K562 (cell line): ENCODE measurements at regions not wholly inside any gene's neighbourhood (a gene's known extent, or its start where the extent isn't known, plus 50 kb on each side); places are given as distances from the start of the nearest gene placed in this dataset.

Source experiments
- ATAC-seq: fragments of 200-7000 bp; cut with Tn5 transposase; 3 replicates; pipeline ENCODE4 v1.9.1; 2020; ENCODE audit warnings: moderate library complexity
- BruUV-seq: library from RNA; stranded (reverse); fragments of 400-500 nt; replicated peaks from 2 replicates; lab custom pipeline; 2021; lab: Mats Ljungman, UMichigan
- CTCF ChIA-PET: fragments of 300-600 bp; formaldehyde crosslinking; extraction: SDS; loops from one replicate; lab custom pipeline; 2021; ENCODE audit warnings: low intra/inter-chr PET ratio; lab: Yijun Ruan, JAX
- POLR2A ChIA-PET: fragments of 300-600, 350-650 bp; sonication (Branson Sonifier 250); formaldehyde crosslinking; extraction: SDS; loops from one replicate; lab custom pipeline; 2021; ENCODE audit warnings: antibody characterized with exemption, inconsistent platforms; lab: Yijun Ruan, JAX
- DNase-seq, 4 experiments: peaks; one replicate each; pipeline versions ENCODE4 v3.0.0 to v3.0.0-alpha.2; 2011 to 2018; ENCODE audit warnings: low spot score in 3 of 4, mixed read lengths in 3 of 4; ENCODE audit errors: extremely low read depth in 1 of 4
- FAIRE-seq: peaks from 2 replicates; lab custom pipeline; 2011; peaks lifted over from hg19 to GRCh38; lab: Jason Lieb, UNC
- H2AFZ ChIP-seq: 2 replicates; pipeline ENCODE4 v1.6.0; 2011; ENCODE audit warnings: low read depth, low read length, control low read depth, inconsistent platforms
- H3K27ac ChIP-seq: fragments of 200-600 bp; 3 replicates; pipeline ENCODE4 v1.8.0; 2011; ENCODE audit warnings: low read depth, mild to moderate bottlenecking, control low read depth, inconsistent platforms, low read length, moderate library complexity, mixed read lengths; ENCODE audit errors: extremely low read depth
- H3K27me3 ChIP-seq, 2 experiments: fragments of 300-600 bp in 1 of 2; 2 replicates in 1 of 2; 3 replicates in 1 of 2; pipeline versions ENCODE4 v1.6.0 to v1.8.0; 2011; ENCODE audit warnings: inconsistent platforms in 2 of 2, low read length in 2 of 2, mild to moderate bottlenecking in 1 of 2, mixed read lengths in 1 of 2, moderate library complexity in 1 of 2; ENCODE audit not compliant: control insufficient read depth in 2 of 2, insufficient read depth in 2 of 2
- H3K36me3 ChIP-seq: fragments of 300-600 bp; 3 replicates; pipeline ENCODE4 v1.8.0; 2011; ENCODE audit warnings: mild to moderate bottlenecking, low read length, inconsistent platforms; ENCODE audit not compliant: control insufficient read depth, insufficient read depth
- H3K4me1 ChIP-seq, 2 experiments: fragments of 200-600 bp in 1 of 2; replicated peaks in 1 of 2; 2 replicates in 1 of 2; 3 replicates in 1 of 2; pipeline versions ENCODE4 v1.5.1 to v1.8.0; 2011; ENCODE audit warnings: inconsistent platforms in 2 of 2, low read length in 2 of 2, mild to moderate bottlenecking in 1 of 2, mixed read lengths in 1 of 2, moderate library complexity in 1 of 2; ENCODE audit not compliant: control insufficient read depth in 2 of 2, insufficient read depth in 2 of 2
- H3K4me2 ChIP-seq: 2 replicates; pipeline ENCODE4 v1.6.1; 2011; ENCODE audit warnings: low read length, control low read depth, inconsistent platforms, mixed read lengths; ENCODE audit not compliant: insufficient read depth
- H3K4me3 ChIP-seq: fragments of 200-600 bp; sonication (generic), shearing (Covaris generic); 2 replicates; pipeline ENCODE4 v1.5.1; 2016; ENCODE audit warnings: control low read depth, inconsistent platforms
- H3K79me2 ChIP-seq: fragments of 200-600 bp; 3 replicates; pipeline ENCODE4 v1.8.0; 2011; ENCODE audit warnings: low read length, inconsistent platforms; ENCODE audit not compliant: control insufficient read depth, insufficient read depth
- H3K9ac ChIP-seq, 2 experiments: 2 replicates each; pipeline versions ENCODE4 v1.6.0 to v1.6.1; 2011; ENCODE audit warnings: low read depth in 2 of 2, low read length in 2 of 2, control low read depth in 1 of 2, inconsistent platforms in 1 of 2, mild to moderate bottlenecking in 1 of 2, mixed read lengths in 1 of 2; ENCODE audit not compliant: insufficient read depth in 1 of 2
- H3K9me1 ChIP-seq: one replicate; pipeline ENCODE4 v1.6.0; 2011; ENCODE audit warnings: inconsistent platforms, mild to moderate bottlenecking, low read length, moderate library complexity; ENCODE audit not compliant: control insufficient read depth, insufficient read depth
- H3K9me3 ChIP-seq: replicated peaks from 2 replicates; pipeline ENCODE4 v1.5.1; 2011; ENCODE audit warnings: low read depth, low read length, inconsistent platforms; ENCODE audit not compliant: control insufficient read depth, insufficient read depth
- H4K20me1 ChIP-seq: replicated peaks from 2 replicates; pipeline ENCODE4 v1.6.1; 2011; ENCODE audit warnings: low read length, inconsistent platforms, mixed read lengths; ENCODE audit not compliant: control insufficient read depth, insufficient read depth
- ATF4 ChIP-seq: fragments of 450-650 bp; formaldehyde crosslinking; IDR thresholded peaks from 2 replicates; pipeline ENCODE4 v1.4.0; 2022; ENCODE audit warnings: mild to moderate bottlenecking, moderate library complexity
- BCOR ChIP-seq: fragments of 450-650 bp; IDR thresholded peaks from 2 replicates; pipeline ENCODE4 v1.6.1; 2016
- CBX1 ChIP-seq: sonication (generic); IDR thresholded peaks from 2 replicates; pipeline ENCODE4 v1.6.1; 2016; ENCODE audit warnings: antibody characterized with exemption, low read depth, mild to moderate bottlenecking
- FIP1L1 ChIP-seq: fragments of 200-400 bp; formaldehyde crosslinking; IDR thresholded peaks from 2 replicates; pipeline ENCODE4 v1.6.1; 2018; ENCODE audit warnings: mild to moderate bottlenecking, low read depth, low read length; ENCODE audit not compliant: poor library complexity, severe bottlenecking
- FOXJ3 ChIP-seq: sonication (generic); formaldehyde crosslinking; IDR thresholded peaks from 2 replicates; pipeline ENCODE4 v1.4.0; 2020; ENCODE audit warnings: mild to moderate bottlenecking, missing genetic modification reagents
- KDM1A ChIP-seq, 2 experiments: fragments of 450-650 bp; IDR thresholded peaks; 2 replicates each; pipeline ENCODE4 v1.6.1; 2016; ENCODE audit warnings: mild to moderate bottlenecking in 2 of 2
- RBM25 ChIP-seq: fragments of 200-400 bp; formaldehyde crosslinking; IDR thresholded peaks from 2 replicates; pipeline ENCODE4 v1.6.1; 2018; ENCODE audit warnings: low read length, low read depth, moderate library complexity; ENCODE audit not compliant: severe bottlenecking
- ZFP36 ChIP-seq: fragments of 150-350 bp; IDR thresholded peaks from 2 replicates; pipeline ENCODE4 v1.6.1; 2018; ENCODE audit warnings: low read length, low read depth; ENCODE audit not compliant: partially characterized antibody
- ZNF175 ChIP-seq: fragments of 200-800 bp; sonication (Bioruptor generic); IDR thresholded peaks from 2 replicates; pipeline ENCODE4 v1.6.1; 2016; ENCODE audit warnings: low read depth, mild to moderate bottlenecking, missing genetic modification characterization, missing compliant biosample characterization
- WGBS: fragments of 100-300 bp; shearing (Covaris generic); methylation state at CpG from one replicate; pipeline ENCODE4 v1.1.6; 2016; ENCODE audit warnings: low coverage, mixed read lengths; ENCODE audit not compliant: insufficient coverage; ENCODE audit errors: missing lambda C conversion rate; 5-methylcytosine and 5-hydroxymethylcytosine counted together
- in situ Hi-C: fragments of 300-500 bp; cut with MboI; formaldehyde crosslinking; loops from 4 replicates; pipeline ENCODE4 v1.15.0; 2018; ENCODE audit warnings: inconsistent platforms, mixed read lengths
- intact Hi-C: fragments of 100-400 bp; cut with micrococcal nuclease; formaldehyde crosslinking; loops from 2 replicates; pipeline ENCODE4 v1.14.2; 2022

DNA sequence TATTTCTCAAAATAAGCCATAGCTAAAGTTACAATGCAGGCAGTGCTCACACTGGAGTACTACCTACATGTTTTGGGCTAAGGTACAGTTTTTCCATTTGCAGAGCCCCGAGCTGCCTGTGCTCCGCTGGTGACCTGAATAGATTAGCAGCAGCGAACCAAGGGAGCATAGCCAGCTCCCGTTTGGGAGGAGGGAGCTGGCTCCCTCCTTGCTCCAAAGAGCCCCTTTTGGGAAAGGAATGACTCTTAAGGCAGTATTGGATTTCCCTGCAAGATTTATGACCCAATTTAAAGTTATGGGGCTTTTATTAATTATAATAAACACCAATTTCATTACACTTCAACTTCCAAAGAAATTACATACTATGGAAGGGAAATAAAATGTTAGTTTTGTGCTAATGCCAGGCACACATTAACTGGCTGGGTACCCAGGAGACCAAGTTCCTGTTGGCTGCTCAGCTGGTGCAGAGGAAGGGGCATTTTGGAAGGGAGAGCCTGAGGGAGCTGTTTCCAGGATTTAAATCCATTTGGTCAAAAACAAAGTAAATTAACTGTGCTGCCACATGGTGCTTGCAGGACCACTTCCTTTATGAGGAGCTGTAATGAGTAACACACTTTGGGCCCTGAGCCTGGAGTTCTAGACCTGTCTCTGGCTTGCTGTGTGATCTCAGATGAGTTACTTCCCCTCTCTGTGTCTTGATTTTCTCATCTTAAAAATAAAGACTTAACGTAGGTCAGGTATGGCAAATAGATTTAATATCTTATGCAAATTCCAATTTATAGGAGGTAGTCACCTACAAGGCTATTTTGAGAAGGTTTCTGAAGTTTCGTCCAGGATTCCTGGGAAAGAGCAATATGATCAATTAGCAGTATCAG, 362.1 kb upstream of the CCL2 start:
- Histone ChIP-seq H3K9me1 (no peaks in the 10 kb centered on the region), H3K36me3 (no peaks in the 10 kb centered on the region), H3K4me1 (peaks cover 14 to 38% of the 10 kb centered on the region in 2 experiments; a peak in 4 of 5 replicates), H3K9ac (peak overlapping the region in 1 of 2 experiments; percentile 31; a peak in 1 of 4 replicates), H4K20me1 (no peaks in the 10 kb centered on the region), H3K79me2 (no peaks in the 10 kb centered on the region), H3K27me3 (no peaks in the 10 kb centered on the region), H3K27ac (no peak overlapping the region), H2AFZ (peak overlapping the region; percentile 20), H3K4me2 (no peak overlapping the region), H3K9me3 (no peaks in the 10 kb centered on the region), H3K4me3 (no peak overlapping the region)
- intact Hi-C loops (no loop called here), in situ Hi-C loops (no loop called here)
- no peak for TF ChIP-seq FOXJ3
- peak; percentile 76 for TF ChIP-seq BCOR
- peak; percentile 80 for TF ChIP-seq RBM25
- peak; percentile 36 to 46; a peak in 3 of 4 replicates for TF ChIP-seq KDM1A (IDR thresholded peaks at IDR 0.05)
- peak; percentile 76 for TF ChIP-seq ZFP36
- ATAC-seq (no peak), FAIRE-seq (no peak), DNase-seq (no peak)
- CTCF ChIA-PET, result no interaction called here
- BruUV-seq, result no TSS peak
- POLR2A ChIA-PET, result interaction anchor here (0.5 to 5.0 kb wide), 6 partner anchors 9 to 144 kb away, joined by 3 to 21 read pairs (median 4); no protein-coding TSS in a partner anchor
- WGBS, result 45% methylated on average over 6 of the region's 6 CpGs

- Histone ChIP-seq H3K79me2 (no peaks in the 10 kb centered on the region), H3K9ac (no peak overlapping the region), H3K9me3 (no peaks in the 10 kb centered on the region), H3K27me3 (no peaks in the 10 kb centered on the region), H3K4me1 (peaks cover 10 to 27% of the 10 kb centered on the region in 2 experiments; a peak in 4 of 5 replicates), H2AFZ (no peak overlapping the region), H3K36me3 (no peaks in the 10 kb centered on the region), H3K4me2 (no peak overlapping the region), H3K9me1 (no peaks in the 10 kb centered on the region), H3K4me3 (no peak overlapping the region), H4K20me1 (no peaks in the 10 kb centered on the region), H3K27ac (no peak overlapping the region)
- whole genome bisulfite sequencing, result 57% methylated on average over 3 of the region's 3 CpGs
- FAIRE-seq, result no peak
- DNase-seq, result no peak
- ChIA-PET CTCF (no interaction called here), POLR2A (interaction anchor here (5.0 kb wide), 1 partner anchor 9 kb away, joined by 21 read pairs; no protein-coding TSS in a partner anchor)
- in situ Hi-C loops (no loop called here), intact Hi-C loops (no loop called here)
- BruUV-seq, result no TSS peak
- ATAC-seq, result no peak
- no peak for TF ChIP-seq ATF4 (CRISPR knock-in tag)
- TF ChIP-seq FIP1L1, result no peak
- no peak for TF ChIP-seq ZNF175 (CRISPR knock-in tag)
- TF ChIP-seq CBX1, result no peak
Measured at GRCh38 chr17:33895491-33895890, 359.6 kb upstream of the CCL2 start.
